SKM-1 treated with dmso at 0.1 percent for 144 hours (cell line): ENCODE measurements at regions not wholly inside any gene's neighbourhood (a gene's known extent, or its start where the extent isn't known, plus 50 kb on each side); places are given as distances from the start of the nearest gene placed in this dataset.
"Not testable (repeated sequence)": the region's sequence is repeated elsewhere in the genome, so short reads cannot be mapped to it uniquely, and the experiment has no call there.

Experiments
- DNase-seq: peaks from one replicate; lab custom pipeline; 2025; ENCODE audit not compliant: unreplicated experiment; lab: John Stamatoyannopoulos, UW

DNA sequence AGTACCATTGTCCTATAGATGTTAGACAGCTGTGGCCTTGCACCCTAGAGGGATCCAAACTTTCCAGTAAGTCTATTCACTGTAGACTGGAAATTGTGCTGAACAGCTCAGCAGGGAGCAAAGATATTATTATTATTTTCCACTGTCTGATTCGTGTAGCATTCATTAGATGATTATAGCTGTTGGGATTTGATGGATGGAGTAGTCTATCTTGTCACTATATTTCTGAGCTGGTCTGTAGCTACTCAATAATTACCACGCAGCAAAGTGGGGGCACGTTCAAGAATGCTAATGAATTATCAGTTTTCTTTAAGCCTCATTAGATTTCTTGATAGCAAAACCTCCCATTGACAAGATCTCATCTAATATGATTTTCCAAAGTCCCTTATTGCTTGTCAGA, 113.2 kb downstream of the RTP4 start:
- DNase-seq = no peak

DNA sequence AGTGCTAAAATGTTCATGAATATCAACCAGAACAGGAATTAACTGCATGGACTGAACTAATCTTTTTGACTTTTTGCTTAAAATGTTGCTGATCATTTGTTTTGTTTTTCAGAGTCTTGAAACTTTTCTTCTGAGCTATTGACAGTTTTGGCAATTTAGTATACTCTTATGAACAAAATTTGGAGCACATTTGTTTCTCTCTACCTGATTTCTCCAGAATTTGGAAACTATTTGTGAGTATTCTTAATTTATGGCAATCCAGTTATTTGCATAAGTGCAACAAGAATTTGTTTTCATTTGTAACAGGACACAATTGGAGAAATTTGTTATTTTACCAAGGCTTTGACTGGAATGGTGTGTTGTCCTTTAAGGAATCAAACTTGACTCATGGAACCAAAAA, 107.4 kb downstream of the RTP4 start:
- not testable (repeated sequence) for DNase-seq

DNA sequence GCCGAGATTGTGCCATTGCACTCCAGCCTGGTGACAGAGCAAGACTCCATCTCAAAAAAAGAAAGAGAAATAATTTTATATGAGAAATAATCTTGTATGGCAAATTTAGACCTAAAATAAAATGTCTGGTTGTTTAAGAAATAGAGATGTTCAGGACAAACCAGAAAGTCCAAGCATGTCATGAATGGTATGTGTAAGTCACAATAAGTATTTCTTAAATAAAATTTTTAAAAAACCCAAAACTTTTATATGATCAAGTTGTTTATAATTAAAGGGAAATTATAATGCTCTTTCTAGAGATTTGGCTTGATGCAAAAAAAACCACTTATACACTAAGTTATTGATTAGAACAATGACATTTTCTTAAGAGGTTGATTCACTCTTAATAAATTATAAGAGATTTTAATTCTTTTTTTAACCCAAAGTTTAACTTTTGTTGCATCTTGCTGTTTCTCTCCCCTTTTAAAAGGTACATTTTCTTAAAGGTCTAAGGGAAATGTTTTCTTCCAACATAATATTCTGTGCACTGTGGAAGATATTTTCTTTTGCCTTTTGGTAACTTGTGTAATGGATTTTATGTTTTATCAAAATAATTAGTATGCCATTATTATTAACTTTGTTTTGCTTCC, 105.7 kb downstream of the RTP4 start:
- no peak for DNase-seq

DNA sequence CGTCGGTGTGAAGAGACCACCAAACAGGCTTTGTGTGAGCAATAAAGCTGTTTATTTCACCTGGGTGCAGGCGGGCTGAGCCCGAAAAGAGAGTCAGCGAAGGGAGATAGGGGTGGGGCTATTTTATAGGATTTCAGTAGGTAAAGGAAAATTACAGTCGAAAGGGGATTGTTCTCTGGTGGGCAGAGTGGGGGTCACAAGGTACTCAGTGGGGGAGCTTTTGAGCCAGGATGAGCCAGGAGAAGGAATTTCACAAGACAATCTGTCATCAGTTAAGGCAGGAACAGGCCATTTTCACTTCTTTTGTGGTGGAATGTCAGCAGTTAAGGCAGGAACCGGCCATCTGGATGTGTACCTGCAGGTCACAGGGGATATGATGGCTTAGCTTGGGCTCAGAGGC, 98.1 kb downstream of the RTP4 start:
- not testable (repeated sequence) for DNase-seq

DNA sequence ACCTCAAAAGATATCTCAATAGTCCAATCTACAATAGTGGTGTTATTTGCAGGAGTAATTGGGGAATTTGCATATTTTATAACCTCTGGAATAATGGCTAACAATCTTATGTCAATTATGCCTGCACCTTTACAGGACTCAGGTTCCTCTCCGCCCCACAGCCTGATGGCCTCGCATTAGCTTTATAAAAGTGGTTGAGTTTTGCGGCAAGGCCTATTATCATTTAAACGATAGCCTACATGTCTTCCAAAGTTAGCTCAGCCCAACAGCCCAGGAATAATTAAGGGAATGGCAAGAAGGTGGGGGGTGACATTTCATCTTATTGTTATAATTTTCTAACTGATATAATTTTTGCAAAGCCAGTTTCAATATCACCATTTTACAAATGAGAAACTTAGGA, 97.3 kb downstream of the RTP4 start:
- DNase-seq = no peak

DNA sequence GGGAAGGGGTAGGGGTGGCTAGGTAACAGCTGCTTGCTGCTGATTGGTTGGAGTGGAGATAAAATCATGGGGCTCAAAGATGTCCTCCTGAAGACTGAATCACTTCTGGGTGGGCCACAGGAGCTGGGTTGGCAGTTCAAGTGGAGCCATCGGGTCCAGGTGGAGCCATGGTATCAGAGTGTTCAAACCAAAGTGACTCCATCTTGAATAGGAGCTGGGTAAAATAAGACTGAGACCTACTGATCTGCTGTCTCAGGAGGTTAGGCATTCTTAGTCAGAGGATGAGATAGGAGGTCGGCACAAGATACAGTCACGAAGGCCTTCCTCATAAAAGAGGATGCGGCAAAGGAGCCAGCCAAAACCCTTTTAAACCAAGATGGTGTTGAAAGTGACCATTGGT, 96.5 kb downstream of the RTP4 start:
- DNase-seq = no peak

DNA sequence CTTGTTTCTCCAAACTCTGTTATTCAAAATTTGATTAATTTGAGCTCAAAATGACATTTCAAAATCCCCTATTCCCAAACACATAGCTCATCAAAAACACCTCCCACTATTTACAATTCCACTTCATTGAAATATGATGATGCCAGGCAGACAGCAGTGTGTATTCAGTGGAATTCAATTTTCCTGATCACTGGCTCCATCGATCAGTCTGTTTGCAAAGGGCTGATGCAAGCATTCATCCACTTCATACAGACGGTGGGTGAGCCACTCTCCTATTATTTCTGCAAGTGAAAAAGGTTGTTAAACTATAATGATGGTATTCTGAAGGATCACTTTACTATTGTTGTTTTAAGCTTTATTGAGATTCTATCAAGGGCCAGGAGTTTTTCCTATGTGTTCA, 90.7 kb downstream of the RTP4 start:
- no peak for DNase-seq

DNA sequence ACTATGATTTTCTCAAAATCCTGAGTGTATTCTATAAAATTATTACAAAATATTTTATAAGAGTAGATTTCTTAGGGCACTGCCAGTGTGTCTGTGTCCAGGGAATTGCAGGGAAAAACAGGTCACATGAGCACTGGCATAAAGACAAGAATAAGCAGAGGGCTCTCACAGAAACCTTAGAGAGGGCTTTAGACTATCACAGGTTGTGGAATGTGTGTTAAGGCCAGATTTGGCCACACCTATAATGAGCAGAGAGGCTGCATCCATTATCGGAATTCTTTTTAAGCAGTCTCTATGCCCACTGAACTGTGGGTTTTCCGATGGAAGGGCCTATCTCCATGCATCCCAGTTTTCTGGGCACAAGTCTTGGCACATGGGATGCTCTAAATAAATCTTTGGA, 90.2 kb downstream of the RTP4 start:
- DNase-seq = no peak

DNA sequence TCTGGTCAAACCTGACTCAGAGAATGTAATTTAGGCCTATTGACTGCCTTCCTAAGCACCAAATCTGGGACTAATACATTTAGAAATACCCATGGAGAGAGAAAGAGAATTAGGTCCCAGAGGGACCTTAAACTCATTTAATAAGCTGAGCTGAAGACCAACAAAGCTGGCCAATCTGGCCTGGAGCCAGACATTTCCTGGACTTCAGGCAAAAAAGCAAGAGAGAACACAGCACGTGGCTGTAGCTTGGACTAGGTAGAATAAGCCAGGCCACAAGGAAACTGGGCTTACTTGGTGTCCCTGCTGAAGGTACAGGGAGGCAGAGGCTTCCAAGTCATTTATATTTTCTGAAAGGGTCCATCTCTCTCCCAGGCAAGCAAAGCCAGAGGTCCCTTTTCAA, 88.1 kb downstream of the RTP4 start:
- DNase-seq = no peak

DNA sequence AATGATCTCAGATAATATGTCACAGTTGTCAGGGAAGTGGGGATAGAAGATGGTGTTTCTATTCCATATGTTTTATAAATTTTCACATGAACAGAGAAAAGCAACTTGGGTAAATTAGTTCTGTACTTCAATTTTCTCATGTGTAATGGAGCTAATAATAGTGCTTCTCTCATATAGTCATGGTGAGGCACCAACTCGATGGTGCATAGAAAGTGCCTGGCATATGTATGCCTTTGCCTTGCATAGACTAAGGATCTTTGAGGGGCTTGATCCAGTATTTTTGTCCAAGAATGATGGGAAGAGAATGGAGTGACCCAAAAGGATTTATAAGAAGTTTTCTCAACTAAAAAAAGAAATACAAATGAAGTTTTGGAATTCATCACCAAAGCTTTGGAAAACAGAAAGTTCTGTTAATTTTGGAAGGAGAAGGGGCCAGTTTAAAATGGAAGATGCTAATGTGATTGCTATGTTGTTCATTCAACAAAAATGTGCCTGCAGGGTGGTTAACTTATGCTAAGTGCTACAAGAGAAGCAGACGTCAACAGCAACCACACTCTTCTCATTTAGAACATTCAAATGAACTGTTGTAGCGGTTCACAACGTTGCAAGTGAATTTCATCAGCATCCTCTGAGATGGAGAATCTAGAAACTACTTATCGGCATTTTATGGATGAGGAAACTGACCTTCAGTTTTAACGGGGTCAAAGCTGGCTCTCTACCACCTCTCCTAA, 86.1 kb downstream of the RTP4 start:
- no peak for DNase-seq

DNA sequence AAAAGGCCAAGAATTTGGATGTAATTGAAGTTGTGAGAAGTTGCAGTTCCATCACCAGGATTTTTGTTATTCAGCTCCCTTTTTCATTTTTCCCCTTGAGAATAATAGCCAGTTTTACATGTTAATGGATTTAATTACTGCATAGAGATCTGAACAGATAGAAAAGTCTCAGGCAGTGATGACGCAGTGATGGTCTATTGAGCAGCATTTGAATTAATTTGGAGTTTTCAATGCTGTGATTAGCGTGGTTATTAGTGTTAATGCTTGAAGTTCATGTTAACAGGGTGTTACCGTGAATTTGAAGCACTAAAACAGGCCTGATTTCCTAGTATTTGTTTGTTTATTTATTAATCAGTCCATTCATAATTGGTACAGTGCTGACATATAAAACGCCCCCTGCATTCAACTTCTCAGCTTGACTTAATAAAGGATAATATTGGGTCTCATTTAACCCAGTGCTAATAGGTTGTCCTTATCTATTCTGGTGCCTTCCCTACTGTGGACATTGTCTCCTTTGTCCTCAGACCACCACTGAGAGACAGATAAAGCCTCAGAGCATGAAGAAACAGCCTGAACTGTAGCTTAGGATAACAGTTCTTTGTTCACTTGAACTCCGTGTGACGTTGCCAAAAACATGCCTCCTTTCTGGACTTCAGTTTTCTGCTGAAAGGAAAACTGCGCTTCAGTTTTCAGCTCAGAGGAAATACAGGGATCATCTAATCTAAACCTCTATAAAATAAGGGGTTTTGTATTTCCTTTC, 82.4 kb downstream of the RTP4 start:
- no peak for DNase-seq

DNA sequence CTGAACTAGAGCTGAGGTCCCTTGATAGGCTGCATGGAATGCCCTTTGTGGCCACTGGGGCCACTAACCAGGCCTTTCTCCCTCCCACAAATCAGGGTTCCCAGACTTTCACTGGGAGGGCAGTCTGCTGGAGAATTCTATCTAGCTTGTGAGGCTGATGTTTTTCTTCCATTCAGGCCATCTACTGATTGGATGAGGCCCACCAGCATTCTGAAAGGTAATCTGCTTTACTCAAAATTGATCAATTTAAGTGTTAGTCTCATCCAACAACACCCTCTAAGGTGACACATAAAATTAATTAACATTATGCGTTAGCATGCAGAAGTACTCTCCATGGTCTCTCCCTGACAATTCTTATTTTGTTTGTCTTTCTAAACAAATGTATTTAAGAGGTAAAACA, 80.5 kb downstream of the RTP4 start:
- DNase-seq = no peak

DNA sequence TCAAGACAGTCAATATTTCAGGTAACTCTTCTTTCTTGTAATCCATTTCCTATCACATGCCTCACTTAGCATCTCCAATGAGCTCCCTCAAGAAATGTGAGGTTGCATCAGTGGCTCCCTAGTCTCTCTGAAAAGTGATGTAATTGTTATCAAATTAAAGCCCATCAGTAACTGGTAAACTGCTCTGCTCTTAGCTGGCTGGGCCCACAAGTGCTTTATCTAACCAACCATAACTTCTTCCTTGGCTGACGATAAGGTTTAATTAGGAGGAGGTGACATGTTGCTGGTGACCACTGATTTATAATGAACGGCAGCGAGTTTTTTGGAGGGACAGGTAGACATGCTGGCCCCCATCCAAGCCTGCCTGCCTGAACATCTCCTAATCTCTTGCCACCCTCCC, 79.6 kb downstream of the RTP4 start:
- no peak for DNase-seq

DNA sequence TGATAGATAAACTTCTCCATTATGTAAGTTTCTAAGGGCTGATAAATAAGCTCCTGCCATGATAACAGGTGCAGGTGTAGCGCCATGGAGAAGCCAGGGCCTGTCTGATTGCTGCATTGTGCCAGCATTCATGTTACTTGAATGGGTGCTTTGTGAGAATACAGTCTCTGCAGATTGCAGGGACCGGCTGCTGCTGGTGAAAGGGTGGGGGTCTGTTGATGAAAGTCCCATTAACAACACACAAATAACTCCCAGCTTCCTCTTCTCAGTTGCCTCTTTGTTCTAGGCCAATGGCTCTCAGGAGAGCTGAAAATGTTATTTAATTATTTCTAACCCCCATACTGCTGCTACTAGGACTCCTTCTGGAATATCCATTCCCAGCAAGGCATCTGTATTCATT, 77.2 kb downstream of the RTP4 start:
- DNase-seq = no peak

DNA sequence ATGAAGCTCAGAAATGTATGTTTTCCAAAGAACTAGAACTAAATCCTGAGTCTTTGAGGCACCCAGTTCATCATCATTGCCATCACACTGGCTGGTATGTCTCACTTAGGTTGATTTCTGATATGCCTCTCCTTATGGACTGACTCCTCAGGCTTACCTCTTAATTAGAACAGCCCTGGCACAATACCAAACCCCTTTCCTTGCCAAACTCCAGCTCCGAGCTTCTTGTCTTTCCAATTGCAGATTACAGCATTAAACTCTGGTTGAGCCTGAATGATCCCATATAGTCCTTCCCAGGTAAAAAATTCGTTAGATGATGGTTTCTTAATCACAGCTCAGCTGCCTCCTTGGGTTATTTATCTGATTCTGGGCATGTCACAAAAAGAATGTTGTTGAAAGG, 66.3 kb downstream of the RTP4 start:
- DNase-seq = no peak

DNA sequence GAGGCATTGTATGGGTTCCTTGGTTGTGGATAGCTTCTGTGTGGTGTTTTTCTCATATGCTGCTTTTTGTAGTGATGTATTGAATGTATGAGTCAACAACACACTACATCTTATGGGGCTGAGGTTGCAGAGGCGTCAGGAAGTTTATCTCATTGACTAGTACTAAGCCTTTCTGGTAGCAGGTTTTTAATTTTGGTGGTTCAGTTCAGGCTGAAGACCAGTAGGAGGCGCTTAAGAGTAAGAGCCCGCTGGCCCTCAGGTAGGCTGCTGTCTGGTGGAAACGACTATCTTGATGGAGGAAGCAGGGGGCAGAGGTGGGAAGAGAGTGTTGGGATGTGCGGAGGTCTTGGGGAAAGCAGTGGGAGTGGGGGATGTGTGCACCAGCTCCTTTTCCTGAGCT, 62.4 kb downstream of the RTP4 start:
- DNase-seq = no peak
